GM12878 (cell line): ENCODE measurements at regions not wholly inside any gene's neighbourhood (a gene's known extent, or its start where the extent isn't known, plus 50 kb on each side); places are given as distances from the start of the nearest gene placed in this dataset.

Source experiments
- CBX3 ChIP-seq: fragments of 200-600 bp; sonication (generic); IDR thresholded peaks from 2 replicates; pipeline ENCODE4 v1.6.1; 2016; ENCODE audit warnings: low read depth, borderline replicate concordance
- EZH2 ChIP-seq: IDR thresholded peaks from 2 replicates; pipeline ENCODE4 v1.6.1; 2012; ENCODE audit warnings: low read depth, mild to moderate bottlenecking, control low read depth, inconsistent platforms, low read length, borderline replicate concordance; ENCODE audit not compliant: control insufficient read depth
- NRF1 ChIP-seq: conservative IDR thresholded peaks from 2 replicates; pipeline ENCODE4 v1.6.1; 2011; ENCODE audit warnings: mild to moderate bottlenecking, low read depth, low read length, improper control_type of control experiment
- RAD21 ChIP-seq: IDR thresholded peaks from 2 replicates; pipeline ENCODE4 v1.6.1; 2011; ENCODE audit warnings: mild to moderate bottlenecking, low read depth, low read length, moderate library complexity; ENCODE audit not compliant: insufficient read depth
- SREBF1 ChIP-seq: IDR thresholded peaks from 2 replicates; pipeline ENCODE4 v1.6.1; 2012; ENCODE audit warnings: mild to moderate bottlenecking, low read length
- ZBED1 ChIP-seq: IDR thresholded peaks from 2 replicates; pipeline ENCODE4 v1.6.1; 2016; ENCODE audit warnings: borderline replicate concordance
- TF ChIP-seq, protein P1 (sequence below): IDR thresholded peaks from 2 replicates; pipeline ENCODE4 v1.6.1; 2011; ENCODE audit warnings: borderline replicate concordance, low read depth, mild to moderate bottlenecking, moderate library complexity, mixed read lengths, low read length; ENCODE audit not compliant: insufficient read depth; ENCODE audit errors: extremely low read length
- TF ChIP-seq, protein P2 (sequence below): IDR thresholded peaks from 2 replicates; pipeline ENCODE4 v1.6.1; 2012; ENCODE audit warnings: mild to moderate bottlenecking, low read depth, low read length
- TF ChIP-seq, protein P3 (sequence below): IDR thresholded peaks from 2 replicates; pipeline ENCODE4 v1.6.1; 2012; ENCODE audit warnings: low read depth, low read length, improper control_type of control experiment
- TF ChIP-seq, protein P4 (sequence below): fragments of 450-650 bp; IDR thresholded peaks from 2 replicates; pipeline ENCODE4 v1.6.1; 2018; ENCODE audit warnings: mild to moderate bottlenecking, low read depth, moderate library complexity; ENCODE audit not compliant: partially characterized antibody

DNA sequence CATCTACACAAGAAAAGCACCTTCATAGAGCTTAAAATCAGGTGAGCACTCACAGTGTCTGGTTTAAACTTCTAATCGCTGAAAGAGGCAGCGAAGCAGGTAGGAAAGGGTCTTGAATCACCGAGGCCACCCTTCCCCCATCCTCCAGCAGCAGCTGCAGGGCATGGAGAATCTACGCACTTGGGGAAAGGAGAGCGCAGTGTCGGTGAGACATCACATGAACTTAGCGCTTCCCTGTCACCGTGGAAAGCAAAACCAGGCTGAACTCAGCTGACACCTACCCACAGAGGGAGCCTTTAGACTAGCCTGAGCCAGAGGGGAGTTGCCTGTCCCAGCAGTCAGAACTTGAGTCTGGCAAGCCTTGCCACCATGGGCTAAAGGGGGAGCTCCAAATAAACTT is 197.2 kb upstream of the ZFP42 start (continued):
- TF ChIP-seq, protein P1, sequence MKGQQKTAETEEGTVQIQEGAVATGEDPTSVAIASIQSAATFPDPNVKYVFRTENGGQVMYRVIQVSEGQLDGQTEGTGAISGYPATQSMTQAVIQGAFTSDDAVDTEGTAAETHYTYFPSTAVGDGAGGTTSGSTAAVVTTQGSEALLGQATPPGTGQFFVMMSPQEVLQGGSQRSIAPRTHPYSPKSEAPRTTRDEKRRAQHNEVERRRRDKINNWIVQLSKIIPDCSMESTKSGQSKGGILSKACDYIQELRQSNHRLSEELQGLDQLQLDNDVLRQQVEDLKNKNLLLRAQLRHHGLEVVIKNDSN: no peak
- TF ChIP-seq ZBED1 (no peak), EZH2 (no peak), CBX3 (no peak), SREBF1 (no peak), NRF1 (no peak), RAD21 (no peak)
- TF ChIP-seq, protein P2, sequence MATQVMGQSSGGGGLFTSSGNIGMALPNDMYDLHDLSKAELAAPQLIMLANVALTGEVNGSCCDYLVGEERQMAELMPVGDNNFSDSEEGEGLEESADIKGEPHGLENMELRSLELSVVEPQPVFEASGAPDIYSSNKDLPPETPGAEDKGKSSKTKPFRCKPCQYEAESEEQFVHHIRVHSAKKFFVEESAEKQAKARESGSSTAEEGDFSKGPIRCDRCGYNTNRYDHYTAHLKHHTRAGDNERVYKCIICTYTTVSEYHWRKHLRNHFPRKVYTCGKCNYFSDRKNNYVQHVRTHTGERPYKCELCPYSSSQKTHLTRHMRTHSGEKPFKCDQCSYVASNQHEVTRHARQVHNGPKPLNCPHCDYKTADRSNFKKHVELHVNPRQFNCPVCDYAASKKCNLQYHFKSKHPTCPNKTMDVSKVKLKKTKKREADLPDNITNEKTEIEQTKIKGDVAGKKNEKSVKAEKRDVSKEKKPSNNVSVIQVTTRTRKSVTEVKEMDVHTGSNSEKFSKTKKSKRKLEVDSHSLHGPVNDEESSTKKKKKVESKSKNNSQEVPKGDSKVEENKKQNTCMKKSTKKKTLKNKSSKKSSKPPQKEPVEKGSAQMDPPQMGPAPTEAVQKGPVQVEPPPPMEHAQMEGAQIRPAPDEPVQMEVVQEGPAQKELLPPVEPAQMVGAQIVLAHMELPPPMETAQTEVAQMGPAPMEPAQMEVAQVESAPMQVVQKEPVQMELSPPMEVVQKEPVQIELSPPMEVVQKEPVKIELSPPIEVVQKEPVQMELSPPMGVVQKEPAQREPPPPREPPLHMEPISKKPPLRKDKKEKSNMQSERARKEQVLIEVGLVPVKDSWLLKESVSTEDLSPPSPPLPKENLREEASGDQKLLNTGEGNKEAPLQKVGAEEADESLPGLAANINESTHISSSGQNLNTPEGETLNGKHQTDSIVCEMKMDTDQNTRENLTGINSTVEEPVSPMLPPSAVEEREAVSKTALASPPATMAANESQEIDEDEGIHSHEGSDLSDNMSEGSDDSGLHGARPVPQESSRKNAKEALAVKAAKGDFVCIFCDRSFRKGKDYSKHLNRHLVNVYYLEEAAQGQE: no peak
- TF ChIP-seq, protein P3, sequence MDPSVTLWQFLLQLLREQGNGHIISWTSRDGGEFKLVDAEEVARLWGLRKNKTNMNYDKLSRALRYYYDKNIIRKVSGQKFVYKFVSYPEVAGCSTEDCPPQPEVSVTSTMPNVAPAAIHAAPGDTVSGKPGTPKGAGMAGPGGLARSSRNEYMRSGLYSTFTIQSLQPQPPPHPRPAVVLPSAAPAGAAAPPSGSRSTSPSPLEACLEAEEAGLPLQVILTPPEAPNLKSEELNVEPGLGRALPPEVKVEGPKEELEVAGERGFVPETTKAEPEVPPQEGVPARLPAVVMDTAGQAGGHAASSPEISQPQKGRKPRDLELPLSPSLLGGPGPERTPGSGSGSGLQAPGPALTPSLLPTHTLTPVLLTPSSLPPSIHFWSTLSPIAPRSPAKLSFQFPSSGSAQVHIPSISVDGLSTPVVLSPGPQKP: no peak
- TF ChIP-seq, protein P4, sequence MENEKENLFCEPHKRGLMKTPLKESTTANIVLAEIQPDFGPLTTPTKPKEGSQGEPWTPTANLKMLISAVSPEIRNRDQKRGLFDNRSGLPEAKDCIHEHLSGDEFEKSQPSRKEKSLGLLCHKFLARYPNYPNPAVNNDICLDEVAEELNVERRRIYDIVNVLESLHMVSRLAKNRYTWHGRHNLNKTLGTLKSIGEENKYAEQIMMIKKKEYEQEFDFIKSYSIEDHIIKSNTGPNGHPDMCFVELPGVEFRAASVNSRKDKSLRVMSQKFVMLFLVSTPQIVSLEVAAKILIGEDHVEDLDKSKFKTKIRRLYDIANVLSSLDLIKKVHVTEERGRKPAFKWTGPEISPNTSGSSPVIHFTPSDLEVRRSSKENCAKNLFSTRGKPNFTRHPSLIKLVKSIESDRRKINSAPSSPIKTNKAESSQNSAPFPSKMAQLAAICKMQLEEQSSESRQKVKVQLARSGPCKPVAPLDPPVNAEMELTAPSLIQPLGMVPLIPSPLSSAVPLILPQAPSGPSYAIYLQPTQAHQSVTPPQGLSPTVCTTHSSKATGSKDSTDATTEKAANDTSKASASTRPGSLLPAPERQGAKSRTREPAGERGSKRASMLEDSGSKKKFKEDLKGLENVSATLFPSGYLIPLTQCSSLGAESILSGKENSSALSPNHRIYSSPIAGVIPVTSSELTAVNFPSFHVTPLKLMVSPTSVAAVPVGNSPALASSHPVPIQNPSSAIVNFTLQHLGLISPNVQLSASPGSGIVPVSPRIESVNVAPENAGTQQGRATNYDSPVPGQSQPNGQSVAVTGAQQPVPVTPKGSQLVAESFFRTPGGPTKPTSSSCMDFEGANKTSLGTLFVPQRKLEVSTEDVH: no peak
